Neural cell (in vitro differentiated cells): ENCODE measurements at regions not wholly inside any gene's neighbourhood (a gene's known extent, or its start where the extent isn't known, plus 50 kb on each side); places are given as distances from the start of the nearest gene placed in this dataset.

Experiments
- EZH2 ChIP-seq: fragments of 200-600, 300-800 bp; shearing (Covaris generic), sonication (generic); IDR thresholded peaks from 2 replicates; pipeline ENCODE4 v1.6.1; 2014; ENCODE audit warnings: antibody characterized with exemption, low read length, borderline replicate concordance, mild to moderate bottlenecking; ENCODE audit not compliant: insufficient read depth, poor library complexity, severe bottlenecking
- POLR2AphosphoS5 ChIP-seq: IDR thresholded peaks from 2 replicates; pipeline ENCODE4 v1.6.1; 2012
- TF ChIP-seq, protein P1 (sequence below): fragments of 450-650 bp; IDR thresholded peaks from 2 replicates; pipeline ENCODE4 v1.5.1; 2014; ENCODE audit warnings: antibody characterized with exemption, mild to moderate bottlenecking, moderate library complexity; ENCODE audit not compliant: poor library complexity, severe bottlenecking

DNA sequence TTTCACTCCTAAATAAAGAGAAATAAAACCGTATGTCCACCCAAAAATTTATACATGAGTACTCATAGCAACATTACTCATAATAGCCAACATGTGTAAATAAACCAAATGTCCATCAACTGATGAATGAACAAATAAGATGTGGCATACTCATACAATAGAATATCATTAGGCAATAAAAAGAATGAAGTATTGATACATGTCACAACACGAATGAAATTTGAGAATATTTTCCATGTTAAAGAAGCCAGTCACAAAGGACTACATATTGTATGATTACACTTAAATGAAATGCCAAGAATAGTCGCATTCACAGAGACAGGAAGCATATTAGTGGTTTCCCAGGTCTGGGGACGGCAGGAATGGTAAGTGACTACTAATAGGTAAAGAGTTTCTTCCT is 869.2 kb downstream of the IGSF11 start:
- TF ChIP-seq, protein P1, sequence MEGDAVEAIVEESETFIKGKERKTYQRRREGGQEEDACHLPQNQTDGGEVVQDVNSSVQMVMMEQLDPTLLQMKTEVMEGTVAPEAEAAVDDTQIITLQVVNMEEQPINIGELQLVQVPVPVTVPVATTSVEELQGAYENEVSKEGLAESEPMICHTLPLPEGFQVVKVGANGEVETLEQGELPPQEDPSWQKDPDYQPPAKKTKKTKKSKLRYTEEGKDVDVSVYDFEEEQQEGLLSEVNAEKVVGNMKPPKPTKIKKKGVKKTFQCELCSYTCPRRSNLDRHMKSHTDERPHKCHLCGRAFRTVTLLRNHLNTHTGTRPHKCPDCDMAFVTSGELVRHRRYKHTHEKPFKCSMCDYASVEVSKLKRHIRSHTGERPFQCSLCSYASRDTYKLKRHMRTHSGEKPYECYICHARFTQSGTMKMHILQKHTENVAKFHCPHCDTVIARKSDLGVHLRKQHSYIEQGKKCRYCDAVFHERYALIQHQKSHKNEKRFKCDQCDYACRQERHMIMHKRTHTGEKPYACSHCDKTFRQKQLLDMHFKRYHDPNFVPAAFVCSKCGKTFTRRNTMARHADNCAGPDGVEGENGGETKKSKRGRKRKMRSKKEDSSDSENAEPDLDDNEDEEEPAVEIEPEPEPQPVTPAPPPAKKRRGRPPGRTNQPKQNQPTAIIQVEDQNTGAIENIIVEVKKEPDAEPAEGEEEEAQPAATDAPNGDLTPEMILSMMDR, result no peak
- TF ChIP-seq POLR2AphosphoS5, result peak; percentile 33
- TF ChIP-seq EZH2, result no peak
